ENCODE measurements at regions not wholly inside any gene's neighbourhood (a gene's known extent, or its start where the extent isn't known, plus 50 kb on each side); places are given as distances from the start of the nearest gene placed in this dataset.

GRCh38 chr9:29656641-29657406 lies 2083.5 kb upstream of the C9orf72 start:
- DNase-seq, result no peak

GRCh38 chr9:29657821-29658220 lies 2084.5 kb upstream of the C9orf72 start:
- DNase-seq, result no peak

GRCh38 chr9:29659014-29659413 lies 2085.7 kb upstream of the C9orf72 start:
- no peak for DNase-seq

- no peak for DNase-seq
Observed at GRCh38 chr9:29659736-29660135, 2086.5 kb upstream of the C9orf72 start.

GRCh38 chr9:29668732-29669131 lies 2095.5 kb upstream of the C9orf72 start:
- DNase-seq, result no peak

GRCh38 chr9:29669613-29670012 lies 2096.3 kb upstream of the C9orf72 start:
- no peak for DNase-seq

- no peak for DNase-seq
Observed at GRCh38 chr9:29685531-29685930, 2112.2 kb upstream of the C9orf72 start.

GRCh38 chr9:29691145-29691544 lies 2117.9 kb upstream of the C9orf72 start:
- no peak for DNase-seq

GRCh38 chr9:29691758-29692407 lies 2118.6 kb upstream of the C9orf72 start:
- no peak for DNase-seq

GRCh38 chr9:29697011-29697410 lies 2123.7 kb upstream of the C9orf72 start:
- no peak for DNase-seq

GRCh38 chr9:29701559-29701958 lies 2128.3 kb upstream of the C9orf72 start:
- no peak for DNase-seq

GRCh38 chr9:29701971-29702370 lies 2128.7 kb upstream of the C9orf72 start:
- DNase-seq, result no peak

- no peak for DNase-seq
Observed at GRCh38 chr9:29714860-29715259, 2141.6 kb upstream of the C9orf72 start.

GRCh38 chr9:29717631-29718030 lies 2144.3 kb upstream of the C9orf72 start:
- DNase-seq, result no peak

- no peak for DNase-seq
Observed at GRCh38 chr9:29730163-29730562, 2156.9 kb upstream of the C9orf72 start.

GRCh38 chr9:29740518-29740917 lies 2167.2 kb upstream of the C9orf72 start:
- DNase-seq, result no peak

GRCh38 chr9:29741169-29741568 lies 2167.9 kb upstream of the C9orf72 start:
- no peak for DNase-seq

- no peak for DNase-seq
Observed at GRCh38 chr9:29750062-29750461, 2176.8 kb upstream of the C9orf72 start.

GRCh38 chr9:29751226-29751625 lies 2177.9 kb upstream of the C9orf72 start:
- no peak for DNase-seq

GRCh38 chr9:29753638-29754037 lies 2180.4 kb upstream of the C9orf72 start:
- DNase-seq, result no peak

- no peak for DNase-seq
Observed at GRCh38 chr9:29769019-29769418, 2195.7 kb upstream of the C9orf72 start.

- DNase-seq, result no peak
Observed at GRCh38 chr9:29773676-29774075, 2200.4 kb upstream of the C9orf72 start.

GRCh38 chr9:29775491-29775890 lies 2202.2 kb upstream of the C9orf72 start:
- no peak for DNase-seq

GRCh38 chr9:29778281-29778849 lies 2205.1 kb upstream of the C9orf72 start:
- DNase-seq, result no peak
